ENCODE measurements at regions not wholly inside any gene's neighbourhood (a gene's known extent, or its start where the extent isn't known, plus 50 kb on each side); places are given as distances from the start of the nearest gene placed in this dataset.

GRCh38 chr2:58514252-58514651 is 273.1 kb upstream of the FANCL start:
- no peak for TF ChIP-seq EZH2phosphoT487 (IDR thresholded peaks at IDR 0.05; ENCODE audit: insufficient read depth, low read depth)
- TF ChIP-seq EZH2 (IDR thresholded peaks at IDR 0.05; ENCODE audit: insufficient read depth, poor library complexity, severe bottlenecking) = no peak

Data from GM23248 (cell line).